Neuron (in vitro differentiated cells): ENCODE measurements at regions not wholly inside any gene's neighbourhood (a gene's known extent, or its start where the extent isn't known, plus 50 kb on each side); places are given as distances from the start of the nearest gene placed in this dataset.

Experiments
- H2AFZ ChIP-seq: one replicate; pipeline ENCODE4 v1.6.1; 2013; ENCODE audit warnings: low read depth, mild to moderate bottlenecking, inconsistent platforms, low read length, moderate library complexity
- H3K27me3 ChIP-seq: one replicate; pipeline ENCODE4 v1.6.1; 2013; ENCODE audit warnings: low read length; ENCODE audit not compliant: insufficient read depth
- H3K36me3 ChIP-seq: one replicate; pipeline ENCODE4 v1.6.1; 2013; ENCODE audit warnings: low read length; ENCODE audit not compliant: insufficient read depth
- H3K4me1 ChIP-seq: one replicate; pipeline ENCODE4 v1.6.1; 2013; ENCODE audit warnings: low read length; ENCODE audit not compliant: insufficient read depth
- H3K4me3 ChIP-seq: 2 replicates; pipeline ENCODE4 v1.5.1; 2013; ENCODE audit warnings: mild to moderate bottlenecking, low read length, moderate library complexity
- H3K9me3 ChIP-seq: one replicate; pipeline ENCODE4 v1.6.1; 2013; ENCODE audit warnings: low read length

GRCh38 chr1:60287536-60287935 lies 214.0 kb upstream of the C1orf87 start:
- Histone ChIP-seq H3K9me3 (no peaks in the 10 kb centered on the region), H3K27me3 (no peaks in the 10 kb centered on the region), H3K4me1 (no peaks in the 10 kb centered on the region), H3K36me3 (no peaks in the 10 kb centered on the region), H3K4me3 (no peak overlapping the region), H2AFZ (no peak overlapping the region)

- Histone ChIP-seq H3K9me3 (no peaks in the 10 kb centered on the region), H2AFZ (no peak overlapping the region), H3K27me3 (no peaks in the 10 kb centered on the region), H3K4me1 (peaks cover 3% of the 10 kb centered on the region), H3K4me3 (no peak overlapping the region), H3K36me3 (no peaks in the 10 kb centered on the region)
Observed at GRCh38 chr1:60283690-60284089, 210.1 kb upstream of the C1orf87 start.

DNA sequence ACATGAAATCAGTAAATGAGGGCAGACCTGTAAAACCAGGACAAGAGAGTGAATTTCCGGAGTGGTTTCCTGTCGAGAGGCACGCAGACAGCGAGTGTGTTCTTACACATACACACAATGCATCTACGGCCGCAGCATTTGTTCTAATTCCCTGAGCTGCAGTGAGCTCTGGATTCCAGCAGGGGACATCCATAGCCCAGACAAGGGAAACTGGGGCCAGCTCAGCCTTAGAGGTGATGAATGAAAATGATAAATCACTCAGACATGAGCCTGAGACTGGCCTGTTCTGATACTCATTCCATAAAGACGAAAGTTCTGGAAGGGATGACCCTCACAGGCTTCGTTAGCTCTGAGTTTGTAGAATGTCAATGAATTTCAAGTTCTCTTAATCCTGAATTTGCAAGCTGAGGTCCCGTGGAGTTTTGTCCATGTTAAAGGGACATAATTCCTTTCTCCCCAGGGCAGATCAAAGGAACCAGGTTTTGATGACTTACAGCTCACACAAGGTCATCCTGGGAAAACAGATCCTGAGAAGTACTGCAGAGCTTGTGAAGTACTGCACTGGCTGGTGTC lies 207.9 kb upstream of the C1orf87 start:
- H3K9me3 ChIP-seq: no peaks in the 10 kb centered on the region
- H2AFZ ChIP-seq: no peak overlapping the region
- no peak overlapping the region for H3K4me3 ChIP-seq
- H3K4me1 ChIP-seq: peaks cover 3% of the 10 kb centered on the region
- H3K27me3 ChIP-seq: no peaks in the 10 kb centered on the region
- H3K36me3 ChIP-seq: no peaks in the 10 kb centered on the region

DNA sequence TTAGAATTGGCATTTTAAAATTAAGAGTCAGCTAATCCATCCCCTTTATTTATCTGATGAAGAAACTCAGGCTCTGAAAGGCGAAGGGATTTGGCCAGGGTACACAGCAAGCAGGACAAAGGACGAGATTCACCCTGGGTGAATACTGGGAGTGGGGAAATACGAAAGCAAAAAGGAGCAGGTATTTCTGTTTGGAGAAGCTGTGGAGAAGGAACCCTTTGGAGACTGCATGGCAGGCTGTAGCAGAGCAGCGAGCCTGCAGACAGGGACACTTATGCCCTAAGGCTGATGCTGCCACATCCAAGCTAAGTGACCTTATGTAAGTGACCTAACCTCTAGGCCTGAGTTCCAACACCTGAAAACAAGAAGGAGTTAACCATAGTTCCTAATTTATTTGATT lies 207.2 kb upstream of the C1orf87 start:
- Histone ChIP-seq H3K9me3 (no peaks in the 10 kb centered on the region), H3K27me3 (no peaks in the 10 kb centered on the region), H2AFZ (no peak overlapping the region), H3K36me3 (no peaks in the 10 kb centered on the region), H3K4me1 (peaks cover 3% of the 10 kb centered on the region), H3K4me3 (no peak overlapping the region)

DNA sequence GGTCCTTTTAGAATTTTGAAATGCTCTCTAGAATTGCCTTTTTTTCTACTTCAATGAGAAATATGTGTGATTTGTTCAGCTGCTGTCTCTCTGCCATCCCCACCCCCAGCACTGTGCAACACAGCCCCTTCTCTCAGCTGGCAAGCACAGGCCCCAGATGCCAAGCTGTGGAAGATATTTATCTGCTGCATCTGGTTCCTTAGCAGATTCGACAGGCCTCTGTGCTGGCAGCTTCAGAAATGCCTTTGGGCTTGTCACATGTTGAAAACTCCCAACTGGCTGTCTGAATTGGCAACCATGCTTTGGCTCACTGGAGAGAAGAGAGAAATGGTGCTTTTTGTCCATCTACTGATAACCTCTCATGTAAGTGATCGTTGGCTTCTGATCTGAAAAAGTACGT lies 206.7 kb upstream of the C1orf87 start:
- no peak overlapping the region for H3K4me3 ChIP-seq
- peaks cover 3% of the 10 kb centered on the region for H3K4me1 ChIP-seq

DNA sequence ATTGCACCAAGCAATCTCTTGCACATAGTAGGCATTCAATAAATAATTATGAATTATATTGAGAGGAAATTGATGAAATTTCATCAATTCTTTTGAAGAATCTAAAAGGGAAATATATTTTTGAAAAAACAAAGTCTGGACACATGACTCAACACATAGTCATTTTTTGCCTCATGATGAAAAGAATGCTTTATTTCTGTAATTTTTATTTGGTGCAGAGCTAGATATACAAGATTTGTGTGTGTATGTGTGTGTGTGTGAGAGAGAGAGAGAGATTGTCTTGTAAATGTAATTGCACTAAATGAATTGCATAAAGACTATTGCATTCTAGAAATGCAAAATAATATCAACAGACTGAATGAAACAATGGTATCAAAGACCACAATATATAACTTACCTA lies 206.2 kb upstream of the C1orf87 start:
- H3K27me3 ChIP-seq: no peaks in the 10 kb centered on the region
- H3K36me3 ChIP-seq: no peaks in the 10 kb centered on the region
- no peak overlapping the region for H2AFZ ChIP-seq

More for the DNA sequence above, 206.7 kb upstream of the C1orf87 start:
- H3K36me3 ChIP-seq: no peaks in the 10 kb centered on the region
- no peak overlapping the region for H2AFZ ChIP-seq
- H3K9me3 ChIP-seq: no peaks in the 10 kb centered on the region
- H3K27me3 ChIP-seq: no peaks in the 10 kb centered on the region

DNA sequence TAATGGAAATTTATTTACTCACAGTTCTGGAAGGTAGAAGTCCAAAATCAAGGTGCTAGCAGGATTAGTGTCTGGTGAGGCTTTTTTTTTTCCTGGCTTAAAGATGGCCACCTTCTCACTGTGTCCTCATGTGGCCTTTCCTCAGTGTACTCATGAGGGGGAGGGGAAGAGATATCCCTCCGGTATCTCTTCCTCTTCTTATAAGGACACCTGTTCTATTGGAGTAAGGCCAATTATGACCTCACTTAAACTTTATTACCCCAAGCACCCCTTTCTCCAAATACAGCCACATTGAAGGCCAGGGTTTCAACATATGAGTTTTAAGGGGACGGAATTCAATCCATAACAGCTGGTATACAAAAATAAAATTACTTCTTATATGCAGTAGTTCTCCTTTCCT lies 203.7 kb upstream of the C1orf87 start:
- Histone ChIP-seq H3K4me3 (no peak overlapping the region), H3K9me3 (no peaks in the 10 kb centered on the region), H3K27me3 (peaks cover 2% of the 10 kb centered on the region)

More for the DNA sequence above, 206.2 kb upstream of the C1orf87 start:
- Histone ChIP-seq H3K4me1 (peaks cover 3% of the 10 kb centered on the region), H3K4me3 (no peak overlapping the region), H3K9me3 (no peaks in the 10 kb centered on the region)

DNA sequence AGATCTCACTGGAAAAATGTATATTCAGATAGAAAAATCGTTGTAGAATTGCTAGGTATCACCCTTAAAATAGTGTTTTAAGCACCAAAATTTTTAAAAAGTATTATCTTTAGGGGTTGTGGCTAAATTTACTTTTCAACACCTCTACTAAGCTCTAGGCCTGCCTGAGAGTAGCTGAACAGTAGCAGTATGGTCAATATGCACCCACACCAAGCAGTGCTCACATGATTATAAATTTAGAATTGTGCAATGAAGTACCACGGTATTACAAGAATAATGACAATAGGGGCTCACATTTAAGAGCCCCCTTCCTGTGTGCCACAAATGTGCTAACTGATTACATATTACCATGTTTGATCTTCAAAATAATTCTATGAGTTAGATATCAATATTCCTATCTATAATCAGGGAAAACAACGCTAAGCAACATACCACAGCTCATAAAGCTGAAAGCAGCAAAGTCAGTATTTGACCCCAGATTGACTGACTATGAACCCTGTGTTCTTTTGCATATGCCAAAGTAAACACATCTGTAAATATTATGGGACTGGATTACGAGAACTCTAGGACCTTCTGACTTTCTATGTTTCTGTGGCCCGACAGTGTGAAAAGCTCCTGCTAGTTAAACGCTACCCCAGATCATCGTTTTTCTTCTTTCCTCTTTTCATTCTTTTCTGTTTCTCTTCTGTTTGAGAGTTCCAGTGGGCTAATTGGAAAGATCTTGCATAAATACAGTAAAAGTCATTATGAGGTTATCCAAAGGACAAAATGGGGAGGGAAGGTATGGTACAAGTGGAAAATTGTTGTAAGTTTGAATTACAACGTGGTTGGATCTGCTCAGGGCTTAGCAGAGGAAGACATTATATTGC lies 201.1 kb upstream of the C1orf87 start:
- peaks cover 2% of the 10 kb centered on the region for H3K27me3 ChIP-seq
- no peak overlapping the region for H3K4me3 ChIP-seq

More for the DNA sequence above, 203.7 kb upstream of the C1orf87 start:
- Histone ChIP-seq H3K4me1 (peaks cover 3% of the 10 kb centered on the region), H3K36me3 (no peaks in the 10 kb centered on the region), H2AFZ (no peak overlapping the region)

DNA sequence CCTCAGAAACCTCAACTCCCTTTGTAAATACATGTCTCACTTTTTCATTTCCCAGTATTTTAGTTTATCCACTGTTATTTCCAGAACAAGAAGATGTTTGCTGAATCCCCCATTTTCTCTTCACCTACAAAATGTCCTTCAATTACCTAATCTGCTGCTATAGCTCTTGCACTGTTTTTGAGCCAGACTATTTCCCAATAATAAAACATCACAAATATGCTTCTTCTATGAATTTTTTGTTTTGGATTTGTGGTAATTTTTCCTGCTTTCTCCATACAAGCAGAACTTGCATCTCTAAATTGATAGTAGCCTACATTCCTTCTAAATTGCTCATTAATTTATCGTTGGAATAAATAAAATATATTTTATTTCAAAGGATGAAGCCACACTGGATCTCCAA lies 199.6 kb upstream of the C1orf87 start:
- Histone ChIP-seq H3K4me3 (no peak overlapping the region), H3K36me3 (no peaks in the 10 kb centered on the region), H3K27me3 (peaks cover 2% of the 10 kb centered on the region), H2AFZ (no peak overlapping the region), H3K4me1 (no peaks in the 10 kb centered on the region), H3K9me3 (no peaks in the 10 kb centered on the region)

More for the DNA sequence above, 201.1 kb upstream of the C1orf87 start:
- H3K36me3 ChIP-seq: no peaks in the 10 kb centered on the region
- no peak overlapping the region for H2AFZ ChIP-seq
- no peaks in the 10 kb centered on the region for H3K4me1 ChIP-seq
- H3K9me3 ChIP-seq: no peaks in the 10 kb centered on the region

GRCh38 chr1:60271041-60271440 lies 197.5 kb upstream of the C1orf87 start:
- no peak overlapping the region for H3K4me3 ChIP-seq
- H3K27me3 ChIP-seq: peaks cover 2% of the 10 kb centered on the region
- H3K4me1 ChIP-seq: no peaks in the 10 kb centered on the region
- no peaks in the 10 kb centered on the region for H3K36me3 ChIP-seq
- no peak overlapping the region for H2AFZ ChIP-seq
- no peaks in the 10 kb centered on the region for H3K9me3 ChIP-seq

- H3K27me3 ChIP-seq: peaks cover 2% of the 10 kb centered on the region
- no peak overlapping the region for H2AFZ ChIP-seq
- no peak overlapping the region for H3K4me3 ChIP-seq
- H3K36me3 ChIP-seq: no peaks in the 10 kb centered on the region
- no peaks in the 10 kb centered on the region for H3K4me1 ChIP-seq
- H3K9me3 ChIP-seq: no peaks in the 10 kb centered on the region
Observed at GRCh38 chr1:60268451-60268850, 194.9 kb upstream of the C1orf87 start.

DNA sequence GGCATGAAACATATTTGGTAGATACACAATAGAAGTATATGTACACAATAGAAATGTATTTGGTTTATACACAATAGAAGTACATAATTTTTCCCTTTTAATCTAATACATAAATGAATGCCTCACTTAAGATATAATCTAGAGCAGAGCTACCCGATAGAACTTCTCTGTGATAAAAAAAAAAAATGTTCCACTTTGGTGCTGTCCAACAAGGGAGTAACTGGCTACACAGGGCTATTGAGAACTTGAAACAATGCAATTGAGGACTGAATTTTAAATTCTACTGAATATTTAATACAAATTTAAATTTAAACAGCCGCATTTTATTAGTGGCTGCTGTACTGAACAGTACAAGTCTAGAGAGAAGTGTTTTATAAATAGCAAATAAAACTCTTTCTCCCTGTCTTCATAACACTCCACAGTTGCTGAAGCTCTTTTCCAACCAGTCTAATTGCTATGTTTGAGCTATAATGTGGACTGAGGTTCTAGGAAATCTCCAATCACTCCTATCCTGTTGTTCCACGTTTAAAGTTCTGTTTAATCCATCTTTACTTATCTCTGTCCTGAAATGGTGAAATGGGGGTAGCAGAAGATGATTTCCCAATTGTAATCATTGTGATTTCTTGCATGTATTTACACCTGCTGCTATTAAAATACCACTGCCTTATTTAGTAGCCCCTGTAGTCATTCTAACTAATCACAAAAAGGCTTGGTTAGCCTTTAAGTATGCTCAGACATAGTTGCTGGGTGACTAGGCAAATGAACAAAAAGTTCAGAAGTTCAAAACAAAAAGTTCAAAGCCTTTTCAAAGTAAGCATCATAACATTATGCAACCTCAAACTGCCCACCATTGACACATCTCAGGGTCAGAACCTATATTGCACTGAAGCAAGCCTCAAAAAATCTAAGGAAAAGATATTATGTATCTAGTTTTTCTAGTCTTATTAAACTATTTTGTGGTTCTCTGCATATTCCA lies 192.3 kb upstream of the C1orf87 start:
- H2AFZ ChIP-seq: no peak overlapping the region
- no peaks in the 10 kb centered on the region for H3K36me3 ChIP-seq
- H3K27me3 ChIP-seq: no peaks in the 10 kb centered on the region
- H3K4me1 ChIP-seq: no peaks in the 10 kb centered on the region
- no peaks in the 10 kb centered on the region for H3K9me3 ChIP-seq
- H3K4me3 ChIP-seq: no peak overlapping the region

GRCh38 chr1:60262701-60263100 lies 189.1 kb upstream of the C1orf87 start:
- H3K4me1 ChIP-seq: no peaks in the 10 kb centered on the region
- no peak overlapping the region for H3K4me3 ChIP-seq
- no peaks in the 10 kb centered on the region for H3K9me3 ChIP-seq
- H3K36me3 ChIP-seq: no peaks in the 10 kb centered on the region
- no peak overlapping the region for H2AFZ ChIP-seq
- H3K27me3 ChIP-seq: no peaks in the 10 kb centered on the region
